ENCODE measurements at regions not wholly inside any gene's neighbourhood (a gene's known extent, or its start where the extent isn't known, plus 50 kb on each side); places are given as distances from the start of the nearest gene placed in this dataset.

- no peak for DNase-seq
Observed at GRCh38 chr1:5312862-5313261, 658.5 kb downstream of the AJAP1 start.

DNA sequence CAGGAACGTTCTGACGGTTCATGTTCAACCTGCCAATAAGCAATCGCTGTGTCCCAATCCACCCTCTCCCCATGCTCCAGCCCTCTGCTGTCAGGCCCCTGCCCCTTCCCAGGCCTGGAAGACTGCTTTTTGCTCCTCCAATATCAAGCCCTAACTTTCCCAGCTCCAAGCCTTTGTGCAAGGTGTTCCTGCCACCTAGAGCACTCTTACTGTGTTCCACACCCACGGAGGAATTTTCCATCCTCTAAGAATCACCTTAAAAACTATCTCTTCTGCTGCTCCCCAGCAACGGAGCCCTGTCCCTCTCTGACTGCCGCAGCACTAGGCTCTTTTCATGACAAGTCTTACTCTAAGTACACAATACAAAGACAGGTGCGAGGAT, 657.9 kb downstream of the AJAP1 start:
- no peak for DNase-seq

- no peak for DNase-seq
Observed at GRCh38 chr1:5311634-5312292, 657.4 kb downstream of the AJAP1 start.

DNA sequence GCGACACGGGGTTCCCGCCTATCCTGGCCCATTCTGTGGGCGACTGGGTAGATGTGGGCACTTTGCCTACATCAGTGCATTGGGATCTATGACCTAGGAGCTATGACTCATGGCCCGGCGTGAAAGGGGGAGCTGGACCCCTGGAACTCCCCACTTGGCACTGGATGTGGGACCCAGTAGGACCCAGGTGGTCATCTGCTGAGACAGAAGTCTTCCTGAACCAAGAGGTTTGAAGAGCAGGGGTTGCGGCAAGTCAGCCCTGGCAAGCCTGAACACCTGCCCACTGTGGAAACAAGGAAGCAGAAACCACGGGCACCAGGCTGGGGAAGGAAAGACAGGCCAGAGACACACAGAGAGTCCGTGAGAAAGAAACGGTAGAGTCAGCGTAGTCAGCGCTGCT, 656.7 kb downstream of the AJAP1 start:
- no peak for DNase-seq

DNA sequence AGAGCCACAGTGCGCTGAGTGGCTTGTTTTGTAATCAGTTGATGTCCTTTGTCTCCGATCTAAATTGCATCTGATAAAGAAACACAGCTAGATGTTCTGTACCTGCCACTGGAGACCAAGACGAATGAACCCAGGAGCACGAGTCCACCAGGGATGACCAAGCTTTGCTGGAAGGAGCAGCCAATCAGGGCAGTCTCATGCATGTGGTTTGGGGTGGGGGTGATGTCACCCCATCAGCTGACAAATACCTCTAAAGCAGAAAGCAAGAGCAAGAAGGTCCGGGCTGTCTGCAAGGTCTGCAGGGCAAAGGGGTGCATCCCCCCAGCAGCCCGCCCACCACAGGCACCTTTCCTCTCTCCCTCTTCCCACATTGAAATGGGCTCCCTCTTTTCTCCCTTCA, 653.8 kb downstream of the AJAP1 start:
- DNase-seq = no peak

- DNase-seq = no peak
Observed at GRCh38 chr1:5304702-5305101, 650.3 kb downstream of the AJAP1 start.

DNA sequence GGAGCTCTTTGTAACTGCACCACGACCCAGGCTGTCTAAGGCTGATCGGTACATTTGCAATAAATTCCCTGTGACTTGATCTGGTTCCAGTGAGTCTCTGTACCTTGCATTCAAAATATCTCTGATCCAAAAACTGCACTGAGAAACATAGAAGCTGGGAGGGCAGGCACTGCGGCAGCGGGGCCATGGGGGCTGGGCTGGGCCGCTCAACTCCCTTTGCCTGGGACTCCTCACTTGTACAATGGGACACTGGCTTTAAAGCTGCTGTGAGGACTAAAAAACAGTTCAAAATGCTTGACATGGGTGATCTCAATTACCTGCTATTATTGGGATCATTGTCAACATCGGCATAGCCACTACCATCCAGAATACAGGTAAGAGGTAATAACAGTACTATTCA, 644.0 kb downstream of the AJAP1 start:
- no peak for DNase-seq

DNA sequence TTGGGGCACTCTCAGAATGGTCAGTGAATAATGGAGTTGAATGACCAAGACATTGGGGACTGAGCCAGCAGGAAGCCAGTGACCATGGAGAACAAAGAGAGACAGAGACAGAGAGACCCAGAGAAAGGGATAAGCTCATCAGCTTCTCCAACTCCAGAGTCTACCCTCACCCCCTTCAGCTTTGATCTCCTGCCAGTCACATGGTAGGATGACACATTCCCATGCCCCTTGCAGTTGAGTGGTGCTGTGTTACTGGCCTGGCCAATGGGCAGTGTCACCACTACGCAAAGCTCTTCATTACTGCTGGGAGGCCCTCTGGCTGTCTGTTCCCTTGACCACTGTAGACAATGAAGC, 643.5 kb downstream of the AJAP1 start:
- DNase-seq = no peak

GRCh38 chr1:5297180-5297885, 642.9 kb downstream of the AJAP1 start:
- DNase-seq = no peak

DNA sequence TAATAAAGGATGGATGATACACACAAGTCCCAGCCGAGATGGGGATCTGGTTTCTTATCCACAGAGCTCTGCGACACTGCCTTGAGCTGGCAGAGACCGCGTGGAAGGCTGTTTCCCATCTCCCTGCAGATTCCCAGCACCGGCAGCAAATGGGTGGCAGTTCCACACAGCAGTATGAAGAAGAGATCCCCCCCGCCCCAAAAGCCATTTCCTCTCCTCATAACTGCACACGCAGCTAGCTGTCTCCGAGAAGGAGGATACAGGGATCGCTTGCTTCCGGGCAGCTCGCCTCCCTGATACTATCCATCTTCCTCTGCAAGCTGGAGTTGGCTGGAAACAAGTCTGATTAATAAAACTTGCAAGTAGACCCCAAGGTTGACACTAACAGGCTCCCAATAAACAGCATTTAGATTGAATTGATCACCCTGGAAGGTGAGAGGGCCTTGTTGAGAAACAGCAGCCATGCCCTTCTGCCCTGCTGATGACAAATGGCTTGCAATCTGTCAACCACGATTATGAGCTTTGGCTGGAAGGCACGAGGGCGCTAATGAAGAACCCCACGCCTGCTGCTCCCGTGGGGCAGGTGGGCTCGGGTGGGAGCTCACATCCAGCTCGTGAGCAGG, 642.3 kb downstream of the AJAP1 start:
- no peak for DNase-seq

DNA sequence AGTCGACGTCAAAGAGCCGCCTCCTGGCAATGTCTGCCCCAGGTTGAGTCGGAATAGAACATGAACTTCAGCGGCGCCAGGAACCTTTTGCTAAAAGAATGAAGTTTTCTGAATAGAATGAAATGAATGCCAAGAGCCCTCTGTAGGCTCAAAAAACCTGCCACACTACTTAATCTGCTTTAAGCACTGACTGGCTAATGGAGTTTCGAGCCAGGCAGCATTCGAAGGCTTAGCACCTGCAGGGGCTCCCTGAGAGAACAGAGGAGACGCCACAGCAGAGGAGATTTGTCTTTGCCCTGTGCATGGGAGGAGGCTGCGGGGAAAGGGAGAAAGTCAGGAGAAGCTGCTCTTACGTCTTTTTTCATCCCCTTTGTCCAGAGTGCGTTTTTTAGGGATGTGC, 641.7 kb downstream of the AJAP1 start:
- DNase-seq = no peak

DNA sequence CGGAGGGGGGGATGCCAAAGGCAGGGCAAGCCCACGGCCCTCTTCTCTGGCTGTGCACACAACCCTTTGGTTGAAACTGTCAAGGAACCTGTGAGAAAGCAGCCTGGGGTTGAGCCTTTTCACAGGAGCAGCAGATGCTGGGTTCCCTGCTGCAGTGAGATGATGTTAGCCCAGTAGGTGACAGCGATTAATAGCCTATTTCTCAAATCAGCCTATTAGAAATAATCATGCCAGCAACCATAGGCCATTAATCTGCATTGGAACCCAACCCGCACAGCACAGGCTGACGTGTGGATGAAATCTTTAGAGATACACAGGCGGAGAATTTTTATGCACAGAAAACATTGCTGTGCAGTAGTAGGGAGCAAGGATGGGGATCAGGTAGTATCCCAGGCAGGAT, 637.5 kb downstream of the AJAP1 start:
- no peak for DNase-seq

DNA sequence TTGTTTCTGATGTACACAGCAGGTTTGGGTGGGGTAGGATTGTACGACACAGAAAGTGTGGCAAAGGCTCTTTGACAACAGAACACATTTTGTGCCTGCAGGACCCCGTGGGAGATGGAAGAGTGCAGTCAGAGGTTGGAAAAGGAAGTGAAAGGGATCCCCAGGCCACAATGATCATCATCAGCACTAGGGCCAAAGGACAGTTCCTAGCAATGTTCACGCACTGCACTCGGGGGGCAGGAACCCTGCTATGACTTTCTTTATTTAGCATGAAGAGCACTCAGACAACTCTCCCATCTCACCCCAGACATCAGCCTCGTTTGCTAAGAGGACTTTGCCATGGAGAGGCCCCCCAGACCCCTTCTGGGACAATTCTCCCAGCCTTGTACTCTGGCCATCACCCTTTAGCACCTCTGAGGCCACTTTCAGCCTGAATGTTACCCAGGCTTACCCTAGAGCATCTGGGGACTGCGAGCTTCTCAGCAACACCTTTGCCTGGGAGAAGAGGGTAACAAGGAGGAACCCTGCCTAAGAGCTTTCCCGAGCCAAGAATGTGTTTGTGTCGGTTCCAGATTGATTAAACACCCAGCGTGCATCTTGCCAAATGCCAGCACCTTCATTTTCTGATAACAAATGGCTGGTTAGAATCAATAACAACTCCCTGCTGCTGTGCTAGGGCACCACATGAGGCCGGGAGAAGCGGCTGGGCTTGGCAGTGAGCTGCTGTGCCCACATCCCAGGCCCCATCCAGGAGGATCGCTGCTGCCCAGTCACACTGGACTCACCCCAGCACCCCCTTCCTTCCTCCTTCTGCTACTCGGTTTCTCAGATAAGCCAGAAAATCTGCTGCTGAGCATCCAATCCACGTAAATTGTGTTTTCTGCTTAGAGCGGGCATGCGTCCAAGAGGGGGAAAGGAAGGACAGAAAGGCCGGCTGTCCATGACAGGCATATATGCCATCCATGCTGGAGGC, 633.1 kb downstream of the AJAP1 start:
- DNase-seq = no peak

DNA sequence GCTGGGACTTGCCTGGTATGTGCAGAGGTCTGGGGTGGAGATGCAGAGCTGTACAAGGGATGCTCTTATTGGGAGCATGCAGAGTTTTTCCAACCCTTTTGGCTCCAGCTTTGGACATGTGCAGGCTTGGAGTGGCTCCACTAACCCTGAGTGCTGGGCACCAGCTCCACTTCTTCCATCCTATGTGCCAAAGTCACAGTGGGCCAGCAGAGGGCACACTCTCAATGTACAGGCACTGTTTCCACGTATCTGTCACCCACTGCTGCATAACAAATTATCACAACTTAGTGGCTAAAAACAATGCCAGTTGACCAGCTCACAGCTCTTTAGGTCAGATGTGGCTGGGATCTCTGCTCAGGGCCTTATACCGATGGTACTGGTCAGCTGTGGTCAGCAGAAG, 631.8 kb downstream of the AJAP1 start:
- no peak for DNase-seq

- DNase-seq = no peak
Observed at GRCh38 chr1:5274527-5274926, 620.1 kb downstream of the AJAP1 start.

GRCh38 chr1:5273280-5274003, 619.0 kb downstream of the AJAP1 start:
- DNase-seq = no peak

DNA sequence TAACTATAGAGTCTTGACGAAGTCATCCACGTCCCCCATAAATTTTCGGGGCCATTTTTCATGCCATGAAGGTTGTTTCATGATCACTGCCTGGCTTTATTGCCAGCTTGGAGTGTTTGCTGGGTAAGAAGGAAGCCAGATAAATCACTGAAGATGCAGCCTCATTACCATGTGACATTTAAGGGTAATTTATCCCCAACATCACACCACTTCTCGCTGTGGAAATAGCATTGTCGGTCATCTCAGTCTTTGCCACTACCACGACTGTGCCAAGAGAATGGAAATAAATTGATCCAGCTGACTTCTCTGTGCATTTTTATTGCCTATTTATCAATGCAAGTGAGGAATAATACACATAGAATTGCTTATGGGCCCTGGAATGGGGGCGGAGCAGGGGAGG, 617.9 kb downstream of the AJAP1 start:
- no peak for DNase-seq

- DNase-seq = no peak
Observed at GRCh38 chr1:5271264-5271663, 616.9 kb downstream of the AJAP1 start.

GRCh38 chr1:5269901-5270300, 615.5 kb downstream of the AJAP1 start:
- no peak for DNase-seq

DNA sequence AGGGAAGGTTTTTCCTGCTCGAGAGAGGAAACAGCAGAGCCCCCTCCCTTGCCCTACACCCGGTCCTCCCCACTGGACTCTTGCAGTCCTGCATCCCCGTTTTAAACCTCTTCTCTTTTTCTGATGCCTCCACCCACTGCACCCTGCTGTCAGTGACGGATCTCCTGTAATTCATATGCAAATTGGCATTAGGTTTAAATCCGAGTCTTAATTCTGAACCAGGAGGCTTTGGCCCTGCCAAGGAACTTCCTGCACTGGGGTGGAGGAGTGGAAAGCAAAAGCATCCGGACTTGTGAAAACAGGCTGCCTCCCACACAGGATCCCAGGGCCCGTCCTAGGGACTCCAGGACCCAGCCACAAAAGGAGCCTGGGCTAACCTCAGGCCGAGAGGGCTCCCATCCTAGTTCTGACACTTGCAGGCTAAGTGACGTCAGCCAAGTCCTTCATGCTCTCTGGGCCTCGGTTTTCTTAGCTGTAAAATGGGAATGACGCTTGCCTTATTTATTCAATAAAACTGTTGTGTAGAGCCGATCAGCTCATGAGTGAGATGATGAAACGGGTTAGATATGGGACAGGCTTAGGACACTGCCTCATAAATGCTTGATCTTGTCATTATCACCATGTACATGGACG, 613.3 kb downstream of the AJAP1 start:
- no peak for DNase-seq

GRCh38 chr1:5265438-5266075, 611.1 kb downstream of the AJAP1 start:
- no peak for DNase-seq

- no peak for DNase-seq
Observed at GRCh38 chr1:5264476-5264875, 610.1 kb downstream of the AJAP1 start.

All from GOT3 (cell line).